H9 (cell line): ENCODE measurements at regions not wholly inside any gene's neighbourhood (a gene's known extent, or its start where the extent isn't known, plus 50 kb on each side); places are given as distances from the start of the nearest gene placed in this dataset.

ENCODE experiments used
- DNase-seq: peaks from one replicate; pipeline ENCODE4 v3.0.0-alpha.2; 2017
- H2AFZ ChIP-seq: one replicate; pipeline ENCODE4 v1.6.1; 2013; ENCODE audit warnings: mild to moderate bottlenecking, low read length, control low read depth, moderate library complexity
- H2AK5ac ChIP-seq: 2 replicates; pipeline ENCODE4 v1.6.1; 2013; ENCODE audit warnings: low read length, control low read depth, mixed read lengths; ENCODE audit not compliant: insufficient read length
- H2BK120ac ChIP-seq: one replicate; pipeline ENCODE4 v1.6.1; 2013; ENCODE audit warnings: low read depth, mild to moderate bottlenecking, low read length, control low read depth, inconsistent platforms; ENCODE audit not compliant: poor library complexity, severe bottlenecking
- H2BK12ac ChIP-seq: 2 replicates; pipeline ENCODE4 v1.6.1; 2013; ENCODE audit warnings: low read length, control low read depth, mixed read lengths, low read depth; ENCODE audit not compliant: insufficient read length
- H2BK15ac ChIP-seq: 2 replicates; pipeline ENCODE4 v1.6.1; 2013; ENCODE audit warnings: low read depth, low read length, control low read depth
- H2BK20ac ChIP-seq: one replicate; pipeline ENCODE4 v1.6.1; 2013; ENCODE audit warnings: low read depth, mild to moderate bottlenecking, low read length, control low read depth, inconsistent platforms; ENCODE audit not compliant: poor library complexity, severe bottlenecking
- H2BK5ac ChIP-seq: 2 replicates; pipeline ENCODE4 v1.6.1; 2013; ENCODE audit warnings: low read length, control low read depth, mixed read lengths; ENCODE audit not compliant: insufficient read length
- H3K14ac ChIP-seq: 2 replicates; pipeline ENCODE4 v1.6.1; 2013; ENCODE audit warnings: low read length, control low read depth; ENCODE audit not compliant: insufficient read depth
- H3K18ac ChIP-seq: 2 replicates; pipeline ENCODE4 v1.6.1; 2013; ENCODE audit warnings: low read depth, mild to moderate bottlenecking, mixed read lengths, low read length, control low read depth; ENCODE audit not compliant: insufficient read length
- H3K23ac ChIP-seq: 2 replicates; pipeline ENCODE4 v1.6.1; 2013; ENCODE audit warnings: low read length, control low read depth, mixed read lengths, low read depth; ENCODE audit not compliant: insufficient read length
- H3K23me2 ChIP-seq: 2 replicates; pipeline ENCODE4 v1.6.1; 2013; ENCODE audit warnings: low read depth, mild to moderate bottlenecking, mixed read lengths, low read length, control low read depth; ENCODE audit not compliant: insufficient read length, poor library complexity, severe bottlenecking
- H3K27ac ChIP-seq: 2 replicates; pipeline ENCODE4 v1.5.1; 2013; ENCODE audit warnings: low read length, control low read depth, mixed read lengths, low read depth; ENCODE audit not compliant: insufficient read length
- H3K27me3 ChIP-seq: 2 replicates; pipeline ENCODE4 v1.6.1; 2013; ENCODE audit warnings: low read length, control low read depth, inconsistent platforms; ENCODE audit not compliant: insufficient read depth
- H3K4ac ChIP-seq: 2 replicates; pipeline ENCODE4 v1.6.1; 2013; ENCODE audit warnings: low read depth, mild to moderate bottlenecking, control low read depth, inconsistent platforms, low read length, moderate library complexity
- H3K4me1 ChIP-seq: 2 replicates; pipeline ENCODE4 v1.6.1; 2013; ENCODE audit warnings: low read length, control low read depth, inconsistent platforms; ENCODE audit not compliant: insufficient read depth
- H3K4me2 ChIP-seq: 2 replicates; pipeline ENCODE4 v1.6.1; 2013; ENCODE audit warnings: low read length, control low read depth, mixed read lengths; ENCODE audit not compliant: insufficient read length, insufficient read depth
- H3K56ac ChIP-seq: 2 replicates; pipeline ENCODE4 v1.6.1; 2013; ENCODE audit warnings: low read depth, mild to moderate bottlenecking, mixed read lengths, low read length, control low read depth; ENCODE audit not compliant: insufficient read length
- H3K79me1 ChIP-seq: 2 replicates; pipeline ENCODE4 v1.6.1; 2013; ENCODE audit warnings: low read depth, mild to moderate bottlenecking, moderate library complexity, low read length, control low read depth, inconsistent platforms; ENCODE audit not compliant: insufficient read depth, poor library complexity, severe bottlenecking
- H3K79me2 ChIP-seq: 2 replicates; pipeline ENCODE4 v1.6.1; 2013; ENCODE audit warnings: low read length, control low read depth, inconsistent platforms; ENCODE audit not compliant: insufficient read depth
- H3K9ac ChIP-seq: 2 replicates; pipeline ENCODE4 v1.6.1; 2013; ENCODE audit warnings: low read length, control low read depth, mixed read lengths; ENCODE audit not compliant: insufficient read length; ENCODE audit errors: extremely low read depth
- H3K9me3 ChIP-seq: one replicate; pipeline ENCODE4 v1.6.1; 2013; ENCODE audit warnings: low read depth, low read length, inconsistent platforms; ENCODE audit not compliant: control insufficient read depth
- H3T11ph ChIP-seq: one replicate; pipeline ENCODE4 v1.6.1; 2013; ENCODE audit warnings: mild to moderate bottlenecking, low read length, control low read depth, inconsistent platforms
- H4K20me1 ChIP-seq: one replicate; pipeline ENCODE4 v1.6.1; 2013; ENCODE audit not compliant: control insufficient read depth, insufficient read length, insufficient read depth
- H4K5ac ChIP-seq: 2 replicates; pipeline ENCODE4 v1.6.1; 2013; ENCODE audit warnings: low read depth, mild to moderate bottlenecking, mixed read lengths, low read length, control low read depth; ENCODE audit not compliant: insufficient read length
- H4K8ac ChIP-seq: replicated peaks from 2 replicates; pipeline ENCODE4 v1.6.1; 2013; ENCODE audit warnings: low read length, control low read depth, mixed read lengths, low read depth; ENCODE audit not compliant: insufficient read length
- H4K91ac ChIP-seq: 2 replicates; pipeline ENCODE4 v1.6.1; 2013; ENCODE audit warnings: low read depth, mild to moderate bottlenecking, moderate library complexity, mixed read lengths, low read length, control low read depth; ENCODE audit not compliant: insufficient read length
- H3K27ac Mint-ChIP-seq, 3 experiments: 2 replicates in 2 of 3; 3 replicates in 1 of 3; pipeline ENCODE4 v1.8.0; 2020 to 2021; ENCODE audit warnings: mixed read lengths in 3 of 3, mild to moderate bottlenecking in 1 of 3, moderate library complexity in 1 of 3
- H3K27me3 Mint-ChIP-seq: 2 replicates; pipeline ENCODE4 v1.8.0; 2021; ENCODE audit warnings: low read depth, mild to moderate bottlenecking, moderate library complexity, mixed read lengths
- H3K36me3 Mint-ChIP-seq, 3 experiments: 2 replicates in 2 of 3; 3 replicates in 1 of 3; pipeline ENCODE4 v1.8.0; 2020 to 2021; ENCODE audit warnings: low read depth in 3 of 3, mixed read lengths in 3 of 3; ENCODE audit not compliant: insufficient read depth in 1 of 3
- H3K4me1 Mint-ChIP-seq, 2 experiments: 2 replicates each; pipeline ENCODE4 v1.8.0; 2020; ENCODE audit warnings: mixed read lengths in 2 of 2
- H3K4me3 Mint-ChIP-seq, 2 experiments: 2 replicates in 1 of 2; 3 replicates in 1 of 2; pipeline ENCODE4 v1.8.0; 2020 to 2021; ENCODE audit warnings: mild to moderate bottlenecking in 2 of 2, mixed read lengths in 2 of 2, moderate library complexity in 1 of 2
- H3K9me3 Mint-ChIP-seq, 2 experiments: 2 replicates in 1 of 2; 3 replicates in 1 of 2; pipeline ENCODE4 v1.8.0; 2020; ENCODE audit warnings: mild to moderate bottlenecking in 2 of 2, mixed read lengths in 2 of 2, moderate library complexity in 1 of 2
- WGBS: extraction: QIAGEN DNeasy Blood & Tissue Kit; methylation state at CpG from one replicate; pipeline ENCODE4 v1.1.7; 2013; ENCODE audit warnings: missing lambda C conversion rate, low lambda C conversion rate, mixed read lengths; ENCODE audit not compliant: insufficient read length; ENCODE audit errors: extremely low coverage; 5-methylcytosine and 5-hydroxymethylcytosine counted together
- TF ChIP-seq, protein P1 (sequence below): fragments of 200-600 bp; sonication (generic); conservative IDR thresholded peaks from 3 replicates; pipeline ENCODE4 v1.8.0; 2021; ENCODE audit warnings: antibody characterized with exemption, mild to moderate bottlenecking

DNA sequence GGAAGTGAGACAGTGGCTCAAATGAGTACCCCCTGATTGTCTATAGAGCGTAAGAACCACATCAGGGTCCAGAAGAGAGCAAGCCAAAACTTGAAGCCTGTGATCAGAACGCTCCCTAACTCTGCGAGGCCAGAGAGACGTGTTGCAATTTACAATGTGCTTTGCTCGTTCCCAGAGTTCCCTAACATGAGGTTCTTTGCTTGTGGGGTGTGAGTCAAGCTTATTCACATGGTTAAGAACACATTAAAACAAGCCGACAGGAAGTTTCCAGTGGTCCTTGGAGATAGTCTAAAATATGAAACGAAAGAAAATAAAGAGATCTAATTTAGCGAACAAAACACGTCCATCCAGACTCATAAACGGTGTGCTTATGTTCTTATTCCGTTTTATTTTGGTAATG lies 702.3 kb downstream of the TRIML1 start:
- H3K36me3 Mint-ChIP-seq: peaks cover 0 to 5% (median 0%) of the 10 kb centered on the region in 3 experiments; a peak in 3 of 7 replicates
- no peaks in the 10 kb centered on the region for H3K79me2 ChIP-seq
- TF ChIP-seq, protein P1, sequence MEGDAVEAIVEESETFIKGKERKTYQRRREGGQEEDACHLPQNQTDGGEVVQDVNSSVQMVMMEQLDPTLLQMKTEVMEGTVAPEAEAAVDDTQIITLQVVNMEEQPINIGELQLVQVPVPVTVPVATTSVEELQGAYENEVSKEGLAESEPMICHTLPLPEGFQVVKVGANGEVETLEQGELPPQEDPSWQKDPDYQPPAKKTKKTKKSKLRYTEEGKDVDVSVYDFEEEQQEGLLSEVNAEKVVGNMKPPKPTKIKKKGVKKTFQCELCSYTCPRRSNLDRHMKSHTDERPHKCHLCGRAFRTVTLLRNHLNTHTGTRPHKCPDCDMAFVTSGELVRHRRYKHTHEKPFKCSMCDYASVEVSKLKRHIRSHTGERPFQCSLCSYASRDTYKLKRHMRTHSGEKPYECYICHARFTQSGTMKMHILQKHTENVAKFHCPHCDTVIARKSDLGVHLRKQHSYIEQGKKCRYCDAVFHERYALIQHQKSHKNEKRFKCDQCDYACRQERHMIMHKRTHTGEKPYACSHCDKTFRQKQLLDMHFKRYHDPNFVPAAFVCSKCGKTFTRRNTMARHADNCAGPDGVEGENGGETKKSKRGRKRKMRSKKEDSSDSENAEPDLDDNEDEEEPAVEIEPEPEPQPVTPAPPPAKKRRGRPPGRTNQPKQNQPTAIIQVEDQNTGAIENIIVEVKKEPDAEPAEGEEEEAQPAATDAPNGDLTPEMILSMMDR: no peak
- H2BK20ac ChIP-seq: no peak overlapping the region
- no peak overlapping the region for H3K18ac ChIP-seq
- WGBS: no CpG with 5 or more reads among the region's 11 CpGs
- no peak overlapping the region for H4K8ac ChIP-seq
- DNase-seq: no peak
- no peak overlapping the region for H4K5ac ChIP-seq
- H3K27me3 Mint-ChIP-seq: no peaks in the 10 kb centered on the region
- H3K27ac ChIP-seq: no peak overlapping the region
- no peaks in the 10 kb centered on the region for H3K27me3 ChIP-seq
- H3K9me3 Mint-ChIP-seq: no peaks in the 10 kb centered on the region
- no peak overlapping the region for H3K9ac ChIP-seq
- H2AFZ ChIP-seq: no peak overlapping the region
- no peak overlapping the region for H2BK5ac ChIP-seq
- H3K14ac ChIP-seq: no peak overlapping the region
- no peak overlapping the region for H2BK15ac ChIP-seq
- no peak overlapping the region for H3T11ph ChIP-seq
- H4K20me1 ChIP-seq: no peaks in the 10 kb centered on the region
- H2AK5ac ChIP-seq: no peak overlapping the region
- no peak overlapping the region for H2BK120ac ChIP-seq
- H3K27ac Mint-ChIP-seq: no peak overlapping the region
- no peak overlapping the region for H4K91ac ChIP-seq
- no peak overlapping the region for H3K56ac ChIP-seq
- no peak overlapping the region for H2BK12ac ChIP-seq
- H3K23me2 ChIP-seq: no peaks in the 10 kb centered on the region
- H3K4ac ChIP-seq: no peak overlapping the region
- no peaks in the 10 kb centered on the region for H3K9me3 ChIP-seq
- H3K23ac ChIP-seq: no peak overlapping the region
- no peaks in the 10 kb centered on the region for H3K79me1 ChIP-seq
- no peak overlapping the region for H3K4me2 ChIP-seq
- H3K4me1 Mint-ChIP-seq: peaks cover 9% of the 10 kb centered on the region in 2 experiments
- H3K4me1 ChIP-seq: no peaks in the 10 kb centered on the region
- H3K4me3 Mint-ChIP-seq: no peak overlapping the region
